ENCODE measurements at regions not wholly inside any gene's neighbourhood (a gene's known extent, or its start where the extent isn't known, plus 50 kb on each side); places are given as distances from the start of the nearest gene placed in this dataset.

GRCh38 chr2:235348329-235348728, 145.5 kb upstream of the AGAP1 start:
- Histone ChIP-seq H2AFZ (ENCODE audit: low read length) (no peak overlapping the region), H4K20me1 (ENCODE audit: insufficient read depth, low read length) (no peaks in the 10 kb centered on the region), H3K9me3 (ENCODE audit: low read length) (no peaks in the 10 kb centered on the region), H3K36me3 (ENCODE audit: insufficient read depth, low read length) (no peaks in the 10 kb centered on the region), H3K9ac (ENCODE audit: low read length) (no peak overlapping the region), H3K27ac (ENCODE audit: low read depth, low read length, poor library complexity, severe bottlenecking) (no peak overlapping the region), H3K79me2 (ENCODE audit: insufficient read depth, low read length) (no peaks in the 10 kb centered on the region), H3F3A (ENCODE audit: insufficient read depth, low read length) (no peaks in the 10 kb centered on the region), H3K4me3 (ENCODE audit: low read depth, low read length, poor library complexity, severe bottlenecking) (no peak overlapping the region), H3K27me3 (ENCODE audit: insufficient read depth, low read length) (no peaks in the 10 kb centered on the region), H3K4me1 (ENCODE audit: insufficient read depth, low read length, severe bottlenecking) (no peaks in the 10 kb centered on the region), H3K9me2 (ENCODE audit: low read depth, low read length) (no peaks in the 10 kb centered on the region), H3K4me2 (ENCODE audit: low read length) (no peak overlapping the region)
- TF ChIP-seq, protein P1, sequence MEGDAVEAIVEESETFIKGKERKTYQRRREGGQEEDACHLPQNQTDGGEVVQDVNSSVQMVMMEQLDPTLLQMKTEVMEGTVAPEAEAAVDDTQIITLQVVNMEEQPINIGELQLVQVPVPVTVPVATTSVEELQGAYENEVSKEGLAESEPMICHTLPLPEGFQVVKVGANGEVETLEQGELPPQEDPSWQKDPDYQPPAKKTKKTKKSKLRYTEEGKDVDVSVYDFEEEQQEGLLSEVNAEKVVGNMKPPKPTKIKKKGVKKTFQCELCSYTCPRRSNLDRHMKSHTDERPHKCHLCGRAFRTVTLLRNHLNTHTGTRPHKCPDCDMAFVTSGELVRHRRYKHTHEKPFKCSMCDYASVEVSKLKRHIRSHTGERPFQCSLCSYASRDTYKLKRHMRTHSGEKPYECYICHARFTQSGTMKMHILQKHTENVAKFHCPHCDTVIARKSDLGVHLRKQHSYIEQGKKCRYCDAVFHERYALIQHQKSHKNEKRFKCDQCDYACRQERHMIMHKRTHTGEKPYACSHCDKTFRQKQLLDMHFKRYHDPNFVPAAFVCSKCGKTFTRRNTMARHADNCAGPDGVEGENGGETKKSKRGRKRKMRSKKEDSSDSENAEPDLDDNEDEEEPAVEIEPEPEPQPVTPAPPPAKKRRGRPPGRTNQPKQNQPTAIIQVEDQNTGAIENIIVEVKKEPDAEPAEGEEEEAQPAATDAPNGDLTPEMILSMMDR (IDR thresholded peaks at IDR 0.05; ENCODE audit: low read length): no peak

DNA sequence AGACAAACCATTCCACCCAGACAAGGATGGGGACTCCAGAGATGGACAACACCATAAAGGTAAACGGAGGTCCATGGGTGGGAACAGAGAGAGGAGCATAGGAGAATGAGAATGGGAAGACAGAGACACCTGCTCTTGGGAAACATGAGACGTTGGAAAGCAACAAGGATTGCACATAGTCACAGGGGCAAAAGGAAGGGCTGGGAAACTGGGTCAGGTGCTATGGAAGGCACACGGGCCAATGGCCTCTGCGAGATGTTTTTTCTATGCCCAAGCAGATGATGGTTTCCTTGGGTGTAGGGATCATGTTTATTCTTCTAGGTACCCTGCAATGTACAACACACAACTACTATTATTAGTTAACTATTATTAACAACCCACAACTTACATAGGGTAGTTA, 143.6 kb upstream of the AGAP1 start:
- no peaks in the 10 kb centered on the region for H3K4me1 ChIP-seq (ENCODE audit: insufficient read depth, low read length, severe bottlenecking)
- no peak overlapping the region for H3K9ac ChIP-seq (ENCODE audit: low read length)
- no peaks in the 10 kb centered on the region for H3K9me2 ChIP-seq (ENCODE audit: low read depth, low read length)
- no peaks in the 10 kb centered on the region for H3K27me3 ChIP-seq (ENCODE audit: insufficient read depth, low read length)
- no peaks in the 10 kb centered on the region for H3K9me3 ChIP-seq (ENCODE audit: low read length)
- no peaks in the 10 kb centered on the region for H3K79me2 ChIP-seq (ENCODE audit: insufficient read depth, low read length)
- H3K36me3 ChIP-seq (ENCODE audit: insufficient read depth, low read length): no peaks in the 10 kb centered on the region
- H4K20me1 ChIP-seq (ENCODE audit: insufficient read depth, low read length): no peaks in the 10 kb centered on the region
- no peaks in the 10 kb centered on the region for H3F3A ChIP-seq (ENCODE audit: insufficient read depth, low read length)
- no peak overlapping the region for H2AFZ ChIP-seq (ENCODE audit: low read length)
- no peak overlapping the region for H3K27ac ChIP-seq (ENCODE audit: low read depth, low read length, poor library complexity, severe bottlenecking)
- H3K4me3 ChIP-seq (ENCODE audit: low read depth, low read length, poor library complexity, severe bottlenecking): no peak overlapping the region
- no peak overlapping the region for H3K4me2 ChIP-seq (ENCODE audit: low read length)
- TF ChIP-seq EZH2 (IDR thresholded peaks at IDR 0.05; ENCODE audit: borderline replicate concordance, low read length): no peak
- TF ChIP-seq, protein P1 (IDR thresholded peaks at IDR 0.05; ENCODE audit: low read length): no peak

DNA sequence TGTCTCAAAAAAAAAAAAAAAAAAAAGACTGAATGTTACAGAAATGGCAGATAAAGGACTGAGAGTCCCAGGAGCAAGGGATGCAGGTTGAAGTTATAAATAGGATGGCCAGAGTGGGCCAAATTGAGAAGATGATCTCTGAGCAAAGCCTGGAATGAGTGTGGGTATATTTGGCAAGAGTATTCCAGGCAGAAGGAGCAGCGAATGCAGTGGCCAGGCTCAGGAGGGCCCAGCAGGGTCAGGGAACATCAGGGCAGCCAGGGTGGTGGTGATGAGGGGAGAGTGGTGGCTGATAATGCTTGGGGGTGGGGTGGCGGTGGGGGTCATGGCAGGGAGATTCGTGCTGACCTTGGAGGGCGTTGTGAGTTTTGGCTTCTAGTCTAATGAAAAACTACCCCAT, 141.3 kb upstream of the AGAP1 start:
- H3K27me3 ChIP-seq (ENCODE audit: insufficient read depth, low read length): no peaks in the 10 kb centered on the region
- H3K27ac ChIP-seq (ENCODE audit: low read depth, low read length, poor library complexity, severe bottlenecking): no peak overlapping the region
- H3F3A ChIP-seq (ENCODE audit: insufficient read depth, low read length): no peaks in the 10 kb centered on the region
- H3K9me3 ChIP-seq (ENCODE audit: low read length): no peaks in the 10 kb centered on the region
- H3K9me2 ChIP-seq (ENCODE audit: low read depth, low read length): no peaks in the 10 kb centered on the region
- no peak overlapping the region for H2AFZ ChIP-seq (ENCODE audit: low read length)
- no peak overlapping the region for H3K4me3 ChIP-seq (ENCODE audit: low read depth, low read length, poor library complexity, severe bottlenecking)
- H3K9ac ChIP-seq (ENCODE audit: low read length): no peak overlapping the region
- no peaks in the 10 kb centered on the region for H4K20me1 ChIP-seq (ENCODE audit: insufficient read depth, low read length)
- no peak for TF ChIP-seq EZH2 (IDR thresholded peaks at IDR 0.05; ENCODE audit: borderline replicate concordance, low read length)
- TF ChIP-seq, protein P1 (IDR thresholded peaks at IDR 0.05; ENCODE audit: low read length): no peak
- H3K36me3 ChIP-seq (ENCODE audit: insufficient read depth, low read length): no peaks in the 10 kb centered on the region
- no peaks in the 10 kb centered on the region for H3K79me2 ChIP-seq (ENCODE audit: insufficient read depth, low read length)
- no peaks in the 10 kb centered on the region for H3K4me1 ChIP-seq (ENCODE audit: insufficient read depth, low read length, severe bottlenecking)
- H3K4me2 ChIP-seq (ENCODE audit: low read length): no peak overlapping the region
